GM12864 (cell line): ENCODE measurements at regions not wholly inside any gene's neighbourhood (a gene's known extent, or its start where the extent isn't known, plus 50 kb on each side); places are given as distances from the start of the nearest gene placed in this dataset.
"Not testable (repeated sequence)": the region's sequence is repeated elsewhere in the genome, so short reads cannot be mapped to it uniquely, and the experiment has no call there.

Source experiments
- DNase-seq: peaks from one replicate; pipeline ENCODE4 v3.0.0-alpha.2; 2011; ENCODE audit warnings: low read depth
- H3K4me3 ChIP-seq: 2 replicates; pipeline ENCODE4 v1.5.1; 2011; ENCODE audit warnings: mild to moderate bottlenecking, low read depth, low read length, control low read depth
- TF ChIP-seq, protein P1 (sequence below): IDR thresholded peaks from 2 replicates; pipeline ENCODE4 v1.5.1; 2011; ENCODE audit warnings: low read depth, mild to moderate bottlenecking, moderate library complexity, low read length, control low read depth, inconsistent platforms; ENCODE audit errors: missing control alignments

DNA sequence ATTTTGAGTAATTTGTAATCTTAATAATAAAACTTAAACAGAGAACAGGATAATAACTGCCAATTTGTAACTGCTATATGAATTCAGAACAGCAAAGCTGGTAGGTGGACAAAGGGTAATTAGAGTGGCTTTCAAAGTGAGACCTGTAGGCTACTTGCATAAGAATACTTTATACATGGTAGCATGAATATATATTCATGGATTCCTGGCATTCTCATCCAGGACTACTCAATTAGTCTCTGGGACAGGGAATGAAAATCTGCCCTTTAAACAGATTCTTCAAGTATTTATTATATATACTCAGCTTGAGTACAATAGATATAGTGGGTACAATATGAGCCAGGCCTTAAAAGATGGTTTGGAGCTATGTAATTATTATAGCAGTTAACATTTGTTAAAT is 419.9 kb downstream of the PIK3C3 start:
- H3K4me3 ChIP-seq = no peak overlapping the region
- TF ChIP-seq, protein P1, sequence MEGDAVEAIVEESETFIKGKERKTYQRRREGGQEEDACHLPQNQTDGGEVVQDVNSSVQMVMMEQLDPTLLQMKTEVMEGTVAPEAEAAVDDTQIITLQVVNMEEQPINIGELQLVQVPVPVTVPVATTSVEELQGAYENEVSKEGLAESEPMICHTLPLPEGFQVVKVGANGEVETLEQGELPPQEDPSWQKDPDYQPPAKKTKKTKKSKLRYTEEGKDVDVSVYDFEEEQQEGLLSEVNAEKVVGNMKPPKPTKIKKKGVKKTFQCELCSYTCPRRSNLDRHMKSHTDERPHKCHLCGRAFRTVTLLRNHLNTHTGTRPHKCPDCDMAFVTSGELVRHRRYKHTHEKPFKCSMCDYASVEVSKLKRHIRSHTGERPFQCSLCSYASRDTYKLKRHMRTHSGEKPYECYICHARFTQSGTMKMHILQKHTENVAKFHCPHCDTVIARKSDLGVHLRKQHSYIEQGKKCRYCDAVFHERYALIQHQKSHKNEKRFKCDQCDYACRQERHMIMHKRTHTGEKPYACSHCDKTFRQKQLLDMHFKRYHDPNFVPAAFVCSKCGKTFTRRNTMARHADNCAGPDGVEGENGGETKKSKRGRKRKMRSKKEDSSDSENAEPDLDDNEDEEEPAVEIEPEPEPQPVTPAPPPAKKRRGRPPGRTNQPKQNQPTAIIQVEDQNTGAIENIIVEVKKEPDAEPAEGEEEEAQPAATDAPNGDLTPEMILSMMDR = no peak
- no peak for DNase-seq

DNA sequence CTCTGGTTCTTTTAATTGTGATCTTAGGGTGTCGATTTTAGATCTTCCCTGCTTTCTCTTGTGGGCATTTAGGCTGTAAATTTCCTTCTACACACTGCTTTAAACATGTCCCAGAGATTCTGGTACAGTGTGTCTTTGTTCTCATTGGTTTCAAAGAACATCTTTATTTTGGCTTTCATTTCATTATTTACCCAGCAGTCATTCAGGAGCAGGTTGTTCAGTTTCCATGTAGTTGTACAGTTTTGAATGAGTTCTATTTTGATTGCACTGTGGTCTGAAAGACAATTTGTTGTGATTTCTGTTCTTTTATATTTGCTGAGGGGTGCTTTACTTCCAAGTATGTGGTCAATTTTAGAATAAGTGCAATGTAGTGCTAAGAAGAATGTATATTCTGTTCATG is 423.8 kb downstream of the PIK3C3 start:
- DNase-seq, H3K4me3 ChIP-seq: not testable (repeated sequence)

DNA sequence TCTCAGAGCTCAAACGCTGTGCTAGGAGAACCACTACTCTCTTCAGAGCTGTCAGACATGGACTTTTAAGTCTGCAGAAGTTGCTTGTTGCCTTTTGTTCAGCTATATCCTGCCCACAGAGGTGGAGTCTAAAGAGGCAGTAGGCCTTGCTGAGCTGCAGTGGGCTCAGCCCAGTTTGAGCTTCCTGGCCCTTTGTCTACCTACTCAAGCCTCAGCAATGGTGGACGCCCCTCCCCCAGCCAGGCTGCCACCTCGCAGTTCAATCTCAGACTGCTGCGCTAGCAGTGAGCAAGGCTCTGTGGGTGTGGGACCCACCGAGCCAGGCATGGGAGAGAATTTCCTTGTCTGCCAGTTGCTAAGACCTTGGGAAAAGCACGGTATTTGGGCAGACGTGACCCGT is 426.2 kb downstream of the PIK3C3 start:
- H3K4me3 ChIP-seq, DNase-seq: not testable (repeated sequence)

DNA sequence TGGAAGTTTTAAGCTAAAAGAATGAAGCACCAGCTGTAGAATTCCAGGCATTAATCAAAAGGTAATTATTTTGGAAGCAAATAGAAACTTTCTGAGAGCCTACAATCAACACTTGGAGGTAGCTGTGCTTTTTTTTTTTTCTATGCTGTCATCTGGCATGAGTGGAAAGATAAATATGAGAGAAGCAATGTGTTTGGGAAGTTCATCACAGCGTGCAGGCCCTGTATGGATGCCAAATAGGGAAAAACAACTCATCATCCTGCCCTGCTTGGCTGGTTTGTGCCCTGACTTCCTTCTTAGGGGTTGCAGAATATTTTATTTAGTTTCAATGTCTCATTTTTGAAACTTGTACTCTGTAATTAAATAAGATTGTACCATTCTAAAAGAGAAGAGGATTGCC is 437.4 kb downstream of the PIK3C3 start:
- TF ChIP-seq, protein P1 = no peak
- no peak for DNase-seq
- H3K4me3 ChIP-seq = no peak overlapping the region

DNA sequence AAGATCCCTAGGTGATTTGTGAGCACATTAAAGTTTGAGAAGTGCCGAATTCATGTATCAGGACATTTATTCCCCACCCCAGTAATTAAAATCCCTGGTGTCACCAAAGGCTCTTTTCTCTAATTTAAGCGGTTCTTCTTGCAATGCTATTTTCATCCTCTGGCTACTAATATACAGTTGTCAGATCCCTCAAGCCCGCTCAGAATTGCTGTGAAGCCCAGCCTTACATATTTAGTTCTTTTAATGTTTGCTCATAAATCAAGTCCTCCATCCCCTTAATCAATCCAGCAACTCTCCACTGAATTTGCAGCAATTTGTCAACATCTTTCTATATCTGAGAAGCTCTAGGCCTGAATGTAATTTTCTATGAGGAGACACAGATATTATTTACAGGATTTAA is 437.9 kb downstream of the PIK3C3 start:
- DNase-seq = no peak
- no peak overlapping the region for H3K4me3 ChIP-seq
- TF ChIP-seq, protein P1 = no peak

DNA sequence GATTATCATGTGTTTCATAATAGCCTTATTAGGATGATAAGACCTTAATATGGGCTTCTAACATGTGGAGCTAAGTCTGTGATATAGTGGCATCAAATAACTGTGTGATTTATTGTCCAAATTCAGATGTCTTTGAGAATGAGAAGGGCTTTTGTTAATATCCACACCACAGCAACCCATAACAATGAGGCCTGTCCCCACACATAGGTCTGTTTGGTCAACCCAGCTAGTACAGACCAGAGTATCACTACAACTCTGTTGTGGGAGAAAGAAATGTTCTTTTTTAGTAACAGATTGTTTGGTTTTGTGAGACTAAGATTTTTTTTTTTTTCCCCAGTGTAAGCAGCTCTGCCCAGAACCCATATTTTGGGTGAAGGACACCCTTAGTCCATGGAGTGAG is 439.2 kb downstream of the PIK3C3 start:
- TF ChIP-seq, protein P1 = no peak
- no peak for DNase-seq
- H3K4me3 ChIP-seq = no peak overlapping the region

DNA sequence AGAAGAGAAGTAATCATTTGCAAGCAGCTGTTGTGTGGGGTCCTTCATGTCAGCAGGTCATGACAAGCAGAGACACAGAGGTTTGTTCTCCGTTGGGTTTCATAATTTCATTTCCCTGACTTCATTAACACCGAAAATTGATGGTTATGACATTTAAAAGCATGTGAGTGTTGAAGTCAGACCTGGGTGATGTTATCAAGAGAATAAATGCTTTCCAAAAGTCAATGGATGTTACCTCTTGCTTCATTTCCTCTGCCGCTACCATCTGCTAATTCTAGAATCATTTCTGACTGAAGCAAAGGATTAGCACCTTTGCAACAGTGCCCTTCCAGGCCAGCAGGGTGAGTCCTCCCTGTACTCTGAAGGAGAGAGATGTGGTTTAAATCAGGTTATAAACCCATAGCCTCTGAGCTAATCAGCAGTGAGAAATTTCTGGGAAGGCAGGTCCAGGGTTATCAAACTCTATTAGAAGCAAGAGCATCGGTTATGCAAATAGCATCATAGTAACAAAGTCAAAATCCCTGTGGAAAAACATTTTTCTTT is 446.2 kb downstream of the PIK3C3 start:
- TF ChIP-seq, protein P1 = no peak
- DNase-seq = no peak
- no peak overlapping the region for H3K4me3 ChIP-seq

DNA sequence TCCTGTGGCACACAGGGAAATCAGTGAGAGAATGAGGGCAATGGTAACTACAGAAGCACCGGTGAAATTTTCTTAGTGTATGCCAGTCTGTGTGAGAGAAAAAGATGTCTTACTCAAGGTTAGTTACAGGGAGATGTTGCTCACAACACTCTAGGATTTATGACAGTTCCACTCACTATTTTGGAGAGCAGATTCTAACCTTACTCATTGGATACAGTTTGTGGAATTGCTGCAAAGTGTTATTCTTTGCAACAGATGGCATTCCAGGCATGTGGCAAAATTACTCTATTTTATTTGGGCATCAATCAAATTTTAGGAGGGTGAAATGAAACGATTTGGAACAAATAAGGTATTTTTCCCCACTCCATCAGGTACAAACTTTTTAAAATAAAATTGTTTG is 449.1 kb downstream of the PIK3C3 start:
- TF ChIP-seq, protein P1 = no peak
- no peak for DNase-seq
- no peak overlapping the region for H3K4me3 ChIP-seq
